GM12864 (cell line): ENCODE measurements at regions not wholly inside any gene's neighbourhood (a gene's known extent, or its start where the extent isn't known, plus 50 kb on each side); places are given as distances from the start of the nearest gene placed in this dataset.

Source experiments
- DNase-seq: peaks from one replicate; pipeline ENCODE4 v3.0.0-alpha.2; 2011; ENCODE audit warnings: low read depth
- H3K4me3 ChIP-seq: 2 replicates; pipeline ENCODE4 v1.5.1; 2011; ENCODE audit warnings: mild to moderate bottlenecking, low read depth, low read length, control low read depth
- TF ChIP-seq, protein P1 (sequence below): IDR thresholded peaks from 2 replicates; pipeline ENCODE4 v1.5.1; 2011; ENCODE audit warnings: low read depth, mild to moderate bottlenecking, moderate library complexity, low read length, control low read depth, inconsistent platforms; ENCODE audit errors: missing control alignments

- no peak overlapping the region for H3K4me3 ChIP-seq
- TF ChIP-seq, protein P1, sequence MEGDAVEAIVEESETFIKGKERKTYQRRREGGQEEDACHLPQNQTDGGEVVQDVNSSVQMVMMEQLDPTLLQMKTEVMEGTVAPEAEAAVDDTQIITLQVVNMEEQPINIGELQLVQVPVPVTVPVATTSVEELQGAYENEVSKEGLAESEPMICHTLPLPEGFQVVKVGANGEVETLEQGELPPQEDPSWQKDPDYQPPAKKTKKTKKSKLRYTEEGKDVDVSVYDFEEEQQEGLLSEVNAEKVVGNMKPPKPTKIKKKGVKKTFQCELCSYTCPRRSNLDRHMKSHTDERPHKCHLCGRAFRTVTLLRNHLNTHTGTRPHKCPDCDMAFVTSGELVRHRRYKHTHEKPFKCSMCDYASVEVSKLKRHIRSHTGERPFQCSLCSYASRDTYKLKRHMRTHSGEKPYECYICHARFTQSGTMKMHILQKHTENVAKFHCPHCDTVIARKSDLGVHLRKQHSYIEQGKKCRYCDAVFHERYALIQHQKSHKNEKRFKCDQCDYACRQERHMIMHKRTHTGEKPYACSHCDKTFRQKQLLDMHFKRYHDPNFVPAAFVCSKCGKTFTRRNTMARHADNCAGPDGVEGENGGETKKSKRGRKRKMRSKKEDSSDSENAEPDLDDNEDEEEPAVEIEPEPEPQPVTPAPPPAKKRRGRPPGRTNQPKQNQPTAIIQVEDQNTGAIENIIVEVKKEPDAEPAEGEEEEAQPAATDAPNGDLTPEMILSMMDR, result no peak
- no peak for DNase-seq
These were observed 167.7 kb downstream of the VAPA start for GRCh38 chr18:10081492-10081891.

GRCh38 chr18:10085416-10085815 is 171.6 kb downstream of the VAPA start:
- no peak for DNase-seq
- TF ChIP-seq, protein P1, result no peak
- no peak overlapping the region for H3K4me3 ChIP-seq

- H3K4me3 ChIP-seq, result no peak overlapping the region
- DNase-seq, result no peak
- TF ChIP-seq, protein P1, result no peak
These were observed 172.1 kb downstream of the VAPA start for GRCh38 chr18:10085876-10086275.

- DNase-seq, result no peak
- no peak overlapping the region for H3K4me3 ChIP-seq
- TF ChIP-seq, protein P1, result no peak
These were observed 172.8 kb downstream of the VAPA start for GRCh38 chr18:10086458-10087210.

DNA sequence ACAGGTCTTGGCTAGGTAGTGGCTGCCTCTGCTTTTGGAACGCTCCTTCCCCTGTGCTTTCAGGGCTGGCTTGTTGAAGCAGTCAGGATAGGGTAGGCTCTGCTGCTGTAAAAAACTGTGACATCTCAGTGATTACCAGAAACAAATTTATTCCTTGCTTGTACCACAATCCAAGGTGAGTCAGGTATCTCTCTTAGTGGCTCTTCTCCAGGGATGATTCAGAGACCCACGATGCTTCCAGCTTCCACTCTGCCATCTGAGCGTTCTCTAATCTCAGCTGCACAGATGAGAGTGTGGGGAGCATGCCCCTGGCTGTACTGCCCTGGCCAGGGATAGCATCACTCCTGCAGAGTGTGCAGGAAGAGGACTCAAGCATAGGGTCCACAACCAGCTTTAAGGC is 174.9 kb downstream of the VAPA start:
- no peak for DNase-seq
- H3K4me3 ChIP-seq, result no peak overlapping the region
- TF ChIP-seq, protein P1, result no peak

GRCh38 chr18:10089881-10090280 is 176.1 kb downstream of the VAPA start:
- H3K4me3 ChIP-seq, result no peak overlapping the region
- DNase-seq, result no peak
- TF ChIP-seq, protein P1, result no peak

DNA sequence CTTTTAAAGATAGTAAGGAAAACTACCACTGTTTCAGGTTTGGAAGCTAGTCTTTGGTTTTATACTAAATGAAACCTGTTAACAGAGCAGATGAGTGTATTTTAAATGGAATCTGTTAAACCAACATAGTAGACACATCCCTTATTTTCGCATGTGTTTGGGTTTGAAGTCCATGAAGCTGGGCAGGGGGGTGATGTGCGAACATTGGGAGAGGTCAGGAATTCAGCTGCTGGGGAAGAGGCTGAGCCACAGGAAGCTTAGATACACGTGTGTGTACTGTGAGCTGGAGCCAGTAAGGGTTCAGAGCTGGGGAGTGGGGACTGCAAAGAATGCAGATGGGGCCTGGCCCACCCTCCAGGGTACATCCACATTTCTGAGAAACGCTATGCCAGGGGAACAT is 176.9 kb downstream of the VAPA start:
- no peak for DNase-seq
- TF ChIP-seq, protein P1, result no peak
- no peak overlapping the region for H3K4me3 ChIP-seq
